HG02938 (cell line): ENCODE measurements at regions not wholly inside any gene's neighbourhood (a gene's known extent, or its start where the extent isn't known, plus 50 kb on each side); places are given as distances from the start of the nearest gene placed in this dataset.
"Not testable (repeated sequence)": the region's sequence is repeated elsewhere in the genome, so short reads cannot be mapped to it uniquely, and the experiment has no call there.

Experiments used
- ATAC-seq: cut with Tn5 transposase; IDR thresholded peaks from one replicate; pipeline ENCODE4 v1.9.1; 2021; ENCODE audit warnings: mild to moderate bottlenecking, moderate library complexity; ENCODE audit not compliant: unreplicated experiment

DNA sequence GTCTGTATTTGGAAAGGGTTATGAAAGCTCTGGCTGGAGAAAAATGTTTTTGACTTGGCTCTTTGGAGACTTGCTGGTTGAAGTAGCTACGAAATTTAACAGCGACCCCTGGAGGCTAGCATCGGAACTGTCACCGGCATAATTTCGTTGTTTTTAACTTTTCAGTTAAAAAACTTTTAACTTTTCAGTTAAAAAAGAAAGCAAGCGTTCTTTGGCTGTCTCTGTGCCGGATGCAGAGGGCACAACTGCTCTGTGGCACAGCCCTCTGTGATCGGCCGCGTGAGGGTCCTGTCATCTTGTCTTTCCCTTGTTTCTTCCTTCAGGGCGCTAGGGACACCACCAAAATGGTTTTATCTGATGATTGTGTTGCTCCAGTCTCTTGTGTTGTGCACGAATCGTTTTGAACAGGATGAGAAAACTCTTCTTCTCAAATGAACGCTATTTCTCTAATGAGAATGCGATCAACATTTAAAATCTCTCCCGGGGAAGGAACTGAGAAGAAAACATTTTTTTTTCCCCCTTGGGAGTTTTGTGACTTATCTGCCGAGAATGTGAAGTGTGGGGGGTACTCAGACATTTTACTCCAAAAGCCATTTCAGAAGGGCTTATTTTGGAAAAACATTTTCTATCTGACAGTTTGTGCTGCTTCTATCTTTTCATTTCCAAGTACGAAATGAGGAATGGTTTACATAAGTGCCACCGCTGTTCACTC, 57.1 kb downstream of the ADCYAP1 start:
- no peak for ATAC-seq

DNA sequence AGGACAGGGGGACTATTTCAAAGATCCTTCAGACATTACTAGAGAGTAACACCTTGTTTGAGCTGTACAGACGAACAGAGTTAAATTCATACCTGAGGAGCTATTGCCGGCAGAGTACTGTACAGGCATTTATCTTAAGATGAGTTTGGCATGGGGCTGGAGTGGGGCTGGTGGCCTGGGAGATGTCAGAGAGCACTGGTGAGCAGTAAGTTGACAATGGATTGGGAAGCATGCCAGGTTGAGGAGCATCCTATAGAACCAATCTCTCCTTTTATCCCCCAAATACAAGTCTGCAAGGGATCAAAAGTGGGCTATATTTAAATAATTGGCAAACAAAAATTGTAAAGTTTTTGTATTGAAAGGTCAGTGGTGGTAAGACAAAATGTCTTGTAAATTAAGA, 58.6 kb downstream of the ADCYAP1 start:
- ATAC-seq, result no peak

DNA sequence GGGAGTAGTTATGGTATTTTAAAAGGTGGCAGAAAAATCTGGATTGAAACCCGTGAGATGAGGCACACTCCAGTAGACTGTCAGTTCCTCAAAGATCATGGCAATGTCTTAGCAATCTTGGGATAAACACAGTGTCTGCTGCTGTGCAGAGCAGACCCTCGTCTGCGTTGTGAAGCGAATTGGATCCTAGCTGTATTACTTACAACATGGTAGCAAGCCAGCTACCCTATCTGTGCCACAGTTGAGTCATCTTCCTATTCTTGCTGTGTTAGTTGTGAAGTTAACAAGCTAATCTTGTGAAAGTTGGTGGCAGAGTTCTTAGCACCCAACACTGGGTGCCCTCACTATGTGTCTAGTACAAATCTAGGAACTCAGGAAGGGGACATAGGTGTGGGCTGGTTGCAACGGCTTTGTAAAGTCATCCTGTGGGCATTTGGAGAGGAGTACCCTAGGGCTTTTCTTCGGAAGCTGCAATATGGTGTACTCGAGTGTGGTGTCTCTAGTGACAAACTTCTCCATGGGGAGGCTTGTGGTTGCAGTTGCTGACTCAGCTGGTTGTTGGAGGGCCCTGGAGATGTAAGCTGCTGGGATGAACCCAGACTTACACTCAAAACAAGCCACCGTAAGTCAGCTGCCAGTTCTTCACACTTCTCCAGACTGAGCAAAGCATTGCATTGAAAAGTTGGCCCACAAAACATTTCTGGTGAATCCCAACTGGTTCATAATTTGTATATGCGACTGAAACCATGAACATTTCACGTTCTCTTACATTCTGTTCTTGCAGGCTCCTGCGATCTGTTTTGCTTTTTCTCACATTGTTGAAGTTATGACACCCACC, 61.5 kb downstream of the ADCYAP1 start:
- no peak for ATAC-seq

DNA sequence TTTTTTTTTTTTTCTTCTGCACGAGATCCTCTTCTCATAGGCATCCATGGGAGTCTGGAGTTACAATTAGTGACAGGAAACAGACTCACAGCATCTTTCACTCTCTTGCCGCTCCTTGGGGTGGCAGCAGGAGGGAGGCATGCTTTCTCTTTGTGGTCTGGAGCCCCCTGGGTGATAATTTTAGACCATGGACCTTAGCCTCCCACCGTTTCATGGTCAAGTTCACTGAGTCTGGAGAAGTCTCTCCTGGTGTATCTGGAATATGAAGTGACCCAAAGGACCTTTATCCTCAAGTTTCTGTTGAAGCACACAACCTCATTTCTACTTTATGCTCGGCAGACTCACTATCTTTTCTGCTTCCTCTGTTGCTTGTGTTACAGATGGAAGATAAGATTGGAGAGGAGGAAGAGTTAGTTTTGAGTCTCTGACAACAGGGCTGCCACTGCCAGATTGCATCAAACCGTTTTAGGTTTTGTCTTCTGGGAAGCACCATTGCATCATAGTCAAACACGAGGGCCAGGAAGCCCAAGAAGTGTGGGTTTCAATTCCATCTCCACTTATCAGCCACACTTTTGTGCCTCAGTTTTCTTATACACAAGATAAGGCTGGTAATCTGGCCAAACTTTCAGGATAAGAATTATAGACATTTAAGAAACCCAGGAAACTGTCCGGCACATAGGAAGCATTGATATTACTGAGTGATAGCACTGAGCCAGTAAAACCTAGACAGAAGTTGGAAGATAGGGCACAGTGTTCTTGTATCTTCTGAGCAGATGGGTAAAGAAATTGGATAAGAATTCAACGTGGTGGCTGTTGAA, 62.3 kb downstream of the ADCYAP1 start:
- ATAC-seq, result no peak

DNA sequence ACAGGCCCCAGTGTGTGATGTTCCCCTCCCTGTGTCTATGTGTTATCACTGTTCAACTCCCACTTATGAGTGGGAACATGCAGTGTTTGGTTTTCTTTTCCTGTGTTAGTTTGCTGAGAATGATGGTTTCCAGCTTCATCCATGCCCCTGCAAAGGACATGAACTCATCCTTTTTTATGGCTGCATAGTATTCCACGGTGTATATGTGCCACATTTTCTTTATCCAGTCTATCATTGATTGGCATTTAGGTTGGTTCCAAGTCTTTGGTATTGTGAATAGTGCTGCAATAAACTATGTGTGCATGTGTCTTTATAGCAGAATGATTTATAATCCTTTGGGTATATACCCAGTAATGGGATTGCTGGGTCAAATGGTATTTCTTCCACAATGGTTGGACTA, 64.2 kb downstream of the ADCYAP1 start:
- ATAC-seq, result not testable (repeated sequence)

DNA sequence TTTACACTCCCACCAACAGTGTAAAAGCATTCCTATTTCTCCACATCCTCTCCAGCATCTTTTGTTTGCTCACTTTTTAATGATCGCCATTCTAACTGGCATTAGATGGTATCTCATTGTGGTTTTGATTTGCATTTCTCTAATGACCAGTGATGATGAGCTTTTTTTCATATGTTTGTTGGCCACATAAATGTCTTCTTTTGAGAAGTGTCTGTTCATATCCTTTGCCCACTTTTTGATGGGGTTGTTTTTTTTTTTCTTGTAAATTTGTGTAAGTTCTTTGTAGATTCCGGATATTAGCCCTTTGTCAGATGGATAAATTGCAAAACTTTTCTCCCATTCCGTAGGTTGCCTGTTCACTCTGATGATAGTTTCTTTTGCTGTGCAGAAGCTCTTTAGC, 64.6 kb downstream of the ADCYAP1 start:
- ATAC-seq, result not testable (repeated sequence)

DNA sequence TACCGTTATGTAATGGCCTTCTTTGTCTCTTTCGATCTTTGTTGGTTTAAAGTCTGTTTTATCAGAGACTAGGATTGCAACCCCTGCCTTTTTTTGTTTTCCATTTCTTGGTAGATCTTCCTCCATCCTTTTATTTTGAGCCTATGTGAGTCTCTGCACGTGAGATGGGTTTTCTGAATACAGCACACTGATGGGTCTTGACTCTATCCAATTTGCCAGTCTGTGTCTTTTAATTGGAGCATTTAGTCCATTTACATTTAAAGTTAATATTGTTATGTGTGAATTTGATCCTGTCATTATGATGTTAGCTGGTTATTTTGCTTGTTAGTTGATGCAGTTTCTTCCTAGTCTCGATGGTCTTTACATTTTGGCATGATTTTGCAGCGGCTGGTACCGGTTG, 69.9 kb downstream of the ADCYAP1 start:
- not testable (repeated sequence) for ATAC-seq

DNA sequence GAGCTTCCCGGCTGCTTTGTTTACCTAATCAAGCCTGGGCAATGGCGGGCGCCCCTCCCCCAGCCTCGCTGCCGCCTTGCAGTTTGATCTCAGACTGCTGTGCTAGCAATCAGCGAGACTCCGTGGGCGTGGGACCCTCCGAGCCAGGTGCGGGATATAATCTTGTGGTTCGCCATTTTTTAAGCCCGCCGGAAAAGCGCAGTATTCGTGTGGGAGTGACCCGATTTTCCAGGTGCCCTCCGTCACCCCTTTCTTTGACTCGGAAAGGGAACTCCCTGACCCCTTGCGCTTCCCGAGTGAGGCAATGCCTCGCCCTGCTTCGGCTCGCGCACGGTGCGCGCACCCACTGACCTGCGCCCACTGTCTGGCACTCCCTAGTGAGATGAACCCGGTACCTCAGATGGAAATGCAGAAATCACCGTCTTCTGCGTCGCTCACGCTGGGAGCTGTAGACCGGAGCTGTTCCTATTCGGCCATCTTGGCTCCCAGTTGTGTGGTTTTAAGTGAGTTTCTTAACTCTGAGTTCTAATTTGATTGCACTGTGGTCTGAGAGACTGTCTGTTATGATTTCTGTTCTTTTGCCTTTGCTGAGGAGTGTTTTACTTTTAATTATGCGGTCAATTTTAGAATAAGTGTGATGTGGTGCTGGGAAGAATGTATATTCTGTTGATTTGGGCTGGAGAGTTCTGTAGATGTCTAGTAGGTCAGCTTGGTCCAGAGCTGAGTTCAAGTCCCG, 71.9 kb downstream of the ADCYAP1 start:
- not testable (repeated sequence) for ATAC-seq

DNA sequence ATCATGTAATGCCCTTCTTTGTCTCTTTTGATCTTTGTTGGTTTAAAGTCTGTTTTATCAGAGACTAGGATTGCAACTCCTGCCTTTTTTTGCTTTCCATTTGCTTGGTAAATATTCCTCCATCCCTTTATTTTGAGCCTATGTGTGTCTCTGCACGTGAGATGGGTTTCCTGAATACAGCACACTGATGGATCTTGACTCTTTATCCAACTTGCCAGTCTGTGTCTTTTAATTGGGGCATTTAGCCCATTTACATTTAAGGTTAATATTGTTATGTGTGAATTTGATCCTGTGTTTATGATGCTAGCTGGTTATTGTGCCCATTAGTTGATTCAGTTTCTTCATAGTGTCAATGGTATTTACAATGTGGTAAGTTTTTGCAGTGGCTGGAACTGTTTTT, 72.7 kb downstream of the ADCYAP1 start:
- ATAC-seq, result not testable (repeated sequence)

DNA sequence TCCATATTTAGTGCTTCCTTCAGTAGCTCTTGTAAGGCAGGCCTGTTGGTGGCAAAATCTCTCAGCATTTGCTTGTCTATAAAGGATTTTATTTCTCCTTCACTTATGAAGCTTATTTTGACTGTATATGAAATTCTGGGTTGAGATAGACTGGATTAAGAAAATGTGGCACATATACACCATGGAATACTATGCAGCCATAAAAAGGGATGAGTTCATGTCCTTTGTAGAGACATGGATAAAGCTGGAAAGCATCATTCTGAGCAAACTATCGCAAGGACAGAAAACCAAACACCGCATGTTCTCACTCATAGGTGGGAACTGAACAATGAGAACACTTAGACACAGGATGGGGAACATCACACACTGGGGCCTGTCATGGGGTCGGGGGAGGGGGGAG, 73.1 kb downstream of the ADCYAP1 start:
- not testable (repeated sequence) for ATAC-seq

DNA sequence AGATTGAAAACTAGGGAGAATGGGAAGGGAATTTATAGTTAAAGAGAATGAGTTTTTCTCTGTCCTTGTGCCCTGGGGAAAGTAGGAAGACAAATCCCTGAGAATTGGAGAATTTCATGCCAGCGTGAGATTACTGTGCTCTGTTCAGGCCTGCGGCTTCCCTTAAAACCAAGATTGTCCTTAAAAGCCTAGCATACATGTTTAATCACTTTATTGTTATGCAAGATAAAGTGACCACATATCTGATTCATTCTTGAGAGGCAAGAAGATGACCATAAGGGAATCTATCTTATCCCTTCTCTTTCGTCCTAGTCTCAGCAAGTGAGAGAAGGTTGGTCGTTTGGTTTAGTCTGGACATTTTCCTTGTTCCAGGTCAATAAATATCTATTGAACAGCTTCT, 75.9 kb downstream of the ADCYAP1 start:
- ATAC-seq, result no peak

DNA sequence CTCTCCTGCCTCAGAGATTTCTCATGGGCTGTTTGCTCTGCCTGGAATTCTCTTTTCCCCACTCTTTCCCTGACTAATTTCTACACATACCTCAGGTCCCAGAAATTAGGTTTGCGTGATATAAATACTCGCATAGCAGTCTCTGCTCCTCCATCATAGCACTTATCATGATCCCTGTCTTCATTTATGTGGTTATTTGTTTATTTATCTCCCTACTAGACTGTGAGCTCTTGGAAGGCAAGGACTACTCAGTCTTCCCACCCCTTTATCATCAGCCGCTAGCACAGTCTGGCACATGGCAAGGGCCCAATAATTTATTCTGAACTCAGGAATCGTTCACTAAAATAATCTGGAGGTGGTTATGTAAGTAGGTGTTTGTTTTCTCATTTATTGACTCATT, 79.3 kb downstream of the ADCYAP1 start:
- ATAC-seq, result no peak

DNA sequence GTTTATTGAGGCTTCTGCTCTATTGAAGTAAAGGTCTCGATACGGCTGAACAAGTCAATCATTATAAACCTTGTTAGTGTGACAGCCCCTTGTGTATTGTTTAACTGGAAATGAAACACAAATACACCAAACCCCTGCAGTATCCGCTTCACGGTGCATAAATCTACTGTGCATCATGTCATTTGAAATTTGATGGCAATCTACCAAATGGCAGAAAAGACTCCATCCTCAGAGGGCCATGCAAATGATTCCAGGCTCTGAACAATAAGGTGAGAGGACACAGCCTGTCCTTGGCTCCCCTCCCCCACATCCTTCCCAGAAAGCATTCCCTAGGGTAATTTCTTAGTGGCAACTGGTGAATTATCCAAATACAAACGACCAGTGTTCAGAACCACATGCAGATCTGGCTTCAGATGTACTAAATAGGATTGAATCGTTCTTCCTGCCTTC, 80.6 kb downstream of the ADCYAP1 start:
- no peak for ATAC-seq

DNA sequence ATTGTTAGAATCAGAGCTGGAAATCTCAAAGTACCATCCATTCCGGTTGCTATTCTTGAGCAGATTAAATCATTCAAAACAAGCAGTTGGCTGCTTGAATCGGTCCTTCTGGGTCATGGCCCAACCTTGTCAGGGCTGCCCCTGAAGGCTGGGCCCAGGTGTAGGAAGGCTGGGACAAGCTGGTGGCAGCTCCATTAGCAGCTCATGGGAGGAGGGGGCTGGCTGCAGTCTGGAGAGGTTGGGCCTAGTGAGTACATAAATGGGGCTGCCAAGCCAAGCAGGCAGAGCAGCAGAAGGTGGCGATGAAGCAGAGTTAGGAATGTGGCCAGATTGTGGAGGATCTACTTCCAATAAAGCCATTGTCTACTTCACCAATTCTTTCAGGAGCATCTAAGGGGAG, 81.4 kb downstream of the ADCYAP1 start:
- no peak for ATAC-seq

DNA sequence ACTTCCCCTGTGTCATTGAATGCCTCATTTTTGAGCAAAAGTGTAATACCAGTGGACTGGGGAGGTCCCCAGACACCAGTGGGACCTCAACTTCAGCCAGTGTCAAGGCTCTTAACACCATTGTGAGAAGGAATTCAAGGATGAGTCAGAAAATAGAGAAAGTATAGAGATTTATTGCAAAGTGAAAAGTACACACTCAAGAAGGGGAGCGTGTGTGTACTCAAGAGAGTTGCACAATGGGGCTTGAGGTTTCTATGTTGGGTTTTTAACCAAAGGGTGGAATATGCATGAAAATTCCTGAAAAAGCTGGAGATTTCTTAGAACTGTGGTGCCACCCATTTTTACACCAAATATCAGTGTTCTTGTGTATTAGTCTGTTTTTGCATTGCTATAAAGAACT, 81.9 kb downstream of the ADCYAP1 start:
- ATAC-seq, result no peak

DNA sequence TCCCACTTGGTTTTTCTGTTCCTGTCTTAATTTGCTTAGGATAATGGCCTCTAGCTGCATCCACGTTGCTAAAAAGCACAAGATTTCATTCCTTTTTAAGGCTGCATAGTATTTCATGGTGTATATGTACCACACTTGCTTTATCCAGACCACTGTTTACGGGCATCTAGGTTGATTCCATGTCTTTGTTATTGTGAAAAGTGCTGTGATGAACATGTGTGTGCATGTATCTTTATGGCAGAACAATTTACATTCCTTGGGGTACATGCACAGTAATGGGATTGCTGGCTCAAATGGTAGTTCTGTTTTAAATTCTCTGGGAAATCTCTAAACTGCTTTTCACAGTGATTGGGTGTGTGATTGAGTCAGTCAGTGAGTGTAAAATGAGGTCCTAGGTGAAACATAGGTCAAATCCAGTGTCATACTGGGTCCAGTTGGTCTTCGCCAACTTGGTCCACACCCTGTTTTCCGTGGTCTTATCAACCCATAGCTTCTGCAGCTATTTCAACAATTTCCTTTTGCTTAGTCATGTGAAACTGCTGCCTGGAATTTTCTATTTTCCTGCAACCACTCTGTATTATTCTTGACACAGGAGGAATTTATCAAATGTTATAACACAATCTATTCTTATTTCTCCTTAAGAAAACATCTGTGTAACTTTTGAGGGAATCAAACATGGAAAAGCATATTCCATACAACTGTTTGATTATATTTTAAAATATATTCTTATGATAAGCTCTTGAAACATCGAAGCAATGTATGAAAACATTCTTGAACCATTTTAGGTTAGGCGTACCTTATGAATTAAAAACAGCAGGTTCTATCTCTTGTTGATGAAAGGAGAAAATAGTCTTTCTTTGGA, 82.9 kb downstream of the ADCYAP1 start:
- no peak for ATAC-seq

DNA sequence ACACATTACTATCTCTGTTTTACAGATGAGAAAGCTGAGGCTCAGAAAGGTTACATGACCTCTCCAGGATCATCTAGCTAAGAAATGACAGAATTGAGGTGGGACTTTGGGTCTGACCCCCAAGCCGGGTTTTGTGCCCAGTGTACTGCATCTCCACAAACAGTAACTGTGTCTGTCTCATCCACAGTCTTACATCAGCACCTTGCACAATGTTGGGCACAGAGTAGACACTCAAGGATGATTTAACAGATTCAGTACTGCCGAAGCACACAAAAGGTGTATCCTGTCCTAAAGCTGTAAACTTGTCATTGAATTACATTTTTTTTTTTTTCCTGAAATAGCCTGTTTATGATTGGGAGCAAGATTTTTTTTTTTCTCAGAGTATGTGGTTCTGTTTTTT, 84.8 kb downstream of the ADCYAP1 start:
- ATAC-seq, result no peak

DNA sequence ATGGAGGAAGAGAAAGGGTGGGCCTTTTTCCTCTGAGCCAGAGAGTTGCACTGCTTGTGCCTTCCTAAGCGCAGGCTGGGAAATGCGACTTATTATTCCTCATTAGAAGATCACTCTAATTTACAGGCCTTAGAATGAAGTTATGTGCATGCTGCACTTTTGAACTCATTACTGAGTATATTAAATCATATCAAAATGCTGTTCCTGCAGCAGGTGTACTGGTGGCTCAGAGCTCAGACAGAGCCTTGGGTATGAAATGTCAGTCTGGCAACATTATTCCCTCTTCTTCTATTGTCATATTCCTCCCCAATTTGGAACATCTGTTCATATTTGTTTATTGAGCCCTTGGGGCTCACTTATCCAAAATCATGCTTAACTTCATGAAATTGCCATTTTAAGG, 85.5 kb downstream of the ADCYAP1 start:
- no peak for ATAC-seq

DNA sequence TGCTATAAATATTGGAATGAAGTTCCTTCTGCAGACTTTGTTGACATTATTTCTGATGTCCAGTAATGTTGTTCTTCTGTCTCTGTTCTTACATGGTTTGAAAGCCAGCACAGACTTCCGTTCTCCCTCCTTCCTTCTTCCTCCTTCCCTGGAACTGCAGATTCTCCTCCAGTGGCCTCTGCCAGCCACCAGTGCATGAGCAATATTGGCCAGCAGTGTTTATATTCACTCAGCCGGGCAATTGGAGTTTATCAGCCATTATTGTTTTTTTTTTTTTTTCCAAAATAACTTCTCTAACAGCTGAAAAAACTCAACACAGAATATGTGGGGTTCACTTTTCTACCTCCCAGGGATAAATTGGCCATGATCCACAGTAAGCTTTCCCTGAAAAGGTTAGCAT, 86.8 kb downstream of the ADCYAP1 start:
- no peak for ATAC-seq

DNA sequence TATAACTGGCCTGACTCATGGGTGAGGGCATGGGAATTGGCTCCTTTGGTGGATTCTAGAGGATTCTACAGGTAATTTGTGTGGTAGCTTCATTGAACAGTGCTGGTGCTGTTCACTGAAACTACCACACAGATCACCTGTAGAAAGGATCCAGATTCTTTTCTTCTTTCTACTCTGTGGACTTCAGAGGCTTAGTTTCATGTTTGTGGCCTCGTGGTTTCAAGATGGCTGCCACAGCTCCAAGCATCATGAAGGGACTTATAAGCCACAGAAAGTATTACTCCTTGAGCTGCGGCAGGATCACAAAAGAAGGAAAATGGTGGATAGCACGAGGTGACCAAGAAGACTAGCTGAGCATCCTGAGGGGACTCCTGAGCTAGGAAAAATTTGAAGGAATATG, 88.9 kb downstream of the ADCYAP1 start:
- ATAC-seq, result no peak
